ENCODE measurements at regions not wholly inside any gene's neighbourhood (a gene's known extent, or its start where the extent isn't known, plus 50 kb on each side); places are given as distances from the start of the nearest gene placed in this dataset.

DNA sequence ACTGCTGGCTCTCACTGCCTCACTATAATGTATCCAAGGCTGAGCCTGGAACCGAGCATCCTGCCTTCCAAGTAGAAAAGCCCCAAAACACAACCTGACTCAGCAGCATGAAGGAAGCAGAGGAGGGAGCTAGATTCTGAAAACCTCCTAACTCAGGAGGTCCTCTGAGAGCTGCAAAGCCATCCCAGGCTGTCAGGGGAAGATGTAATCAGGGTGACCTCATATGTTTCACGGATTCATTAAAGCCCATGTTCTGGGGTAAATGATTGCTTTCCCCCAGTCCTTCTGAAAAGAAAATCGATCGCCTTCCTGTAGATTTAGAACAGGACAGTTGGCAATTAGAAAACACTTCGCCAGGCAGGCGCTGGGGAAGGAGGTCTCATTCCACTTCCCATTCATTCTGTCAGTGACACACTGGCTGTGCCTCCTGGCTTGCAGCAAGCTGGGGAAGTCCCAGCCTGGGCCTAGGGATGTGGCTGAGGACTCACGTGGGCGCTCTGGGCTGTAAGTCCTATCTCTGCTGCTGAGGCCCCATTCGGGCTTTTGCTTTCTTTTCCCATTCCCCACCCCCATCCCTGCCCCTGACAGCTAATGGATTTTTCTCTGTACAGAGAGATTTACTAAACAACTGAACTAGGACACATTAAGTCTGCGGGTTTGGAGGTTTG is 75.7 kb upstream of the TMEM132E start:
- H3K27me3 Mint-ChIP-seq (ENCODE audit: low read depth, unreplicated experiment): peaks cover 45% of the 10 kb centered on the region
- no peak overlapping the region for H3K4me3 Mint-ChIP-seq (ENCODE audit: unreplicated experiment)
- Histone ChIP-seq H3K36me3 (ENCODE audit: insufficient read depth, low read length) (no peaks in the 10 kb centered on the region), H3K79me2 (ENCODE audit: insufficient read depth, low read length) (no peaks in the 10 kb centered on the region), H2AFZ (ENCODE audit: low read depth, low read length) (no peak overlapping the region), H3K4me3 (ENCODE audit: insufficient read depth, low read depth, low read length) (no peak overlapping the region), H4K20me1 (ENCODE audit: insufficient read depth, low read length) (no peaks in the 10 kb centered on the region), H3K9me3 (ENCODE audit: insufficient read depth, low read depth, low read length) (no peaks in the 10 kb centered on the region), H3K4me1 (ENCODE audit: insufficient read depth, low read length) (no peaks in the 10 kb centered on the region), H3K27me3 (ENCODE audit: insufficient read depth, low read length) (no peaks in the 10 kb centered on the region), H3K9ac (ENCODE audit: low read length) (no peak overlapping the region), H3K27ac (ENCODE audit: low read depth, low read length) (no peak overlapping the region), H3K4me2 (ENCODE audit: low read length) (no peak overlapping the region)
- no peaks in the 10 kb centered on the region for H3K9me3 Mint-ChIP-seq (ENCODE audit: unreplicated experiment)
- H3K27ac Mint-ChIP-seq (ENCODE audit: unreplicated experiment): no peak overlapping the region
- DNase-seq (ENCODE audit: low read depth) (no peak), FAIRE-seq (no peak)
- TF ChIP-seq, protein P1, sequence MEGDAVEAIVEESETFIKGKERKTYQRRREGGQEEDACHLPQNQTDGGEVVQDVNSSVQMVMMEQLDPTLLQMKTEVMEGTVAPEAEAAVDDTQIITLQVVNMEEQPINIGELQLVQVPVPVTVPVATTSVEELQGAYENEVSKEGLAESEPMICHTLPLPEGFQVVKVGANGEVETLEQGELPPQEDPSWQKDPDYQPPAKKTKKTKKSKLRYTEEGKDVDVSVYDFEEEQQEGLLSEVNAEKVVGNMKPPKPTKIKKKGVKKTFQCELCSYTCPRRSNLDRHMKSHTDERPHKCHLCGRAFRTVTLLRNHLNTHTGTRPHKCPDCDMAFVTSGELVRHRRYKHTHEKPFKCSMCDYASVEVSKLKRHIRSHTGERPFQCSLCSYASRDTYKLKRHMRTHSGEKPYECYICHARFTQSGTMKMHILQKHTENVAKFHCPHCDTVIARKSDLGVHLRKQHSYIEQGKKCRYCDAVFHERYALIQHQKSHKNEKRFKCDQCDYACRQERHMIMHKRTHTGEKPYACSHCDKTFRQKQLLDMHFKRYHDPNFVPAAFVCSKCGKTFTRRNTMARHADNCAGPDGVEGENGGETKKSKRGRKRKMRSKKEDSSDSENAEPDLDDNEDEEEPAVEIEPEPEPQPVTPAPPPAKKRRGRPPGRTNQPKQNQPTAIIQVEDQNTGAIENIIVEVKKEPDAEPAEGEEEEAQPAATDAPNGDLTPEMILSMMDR (IDR thresholded peaks at IDR 0.05; ENCODE audit: insufficient read depth, low read depth, low read length): no peak
- no peak for TF ChIP-seq EZH2 (IDR thresholded peaks at IDR 0.05; ENCODE audit: insufficient read depth, low read length)
- no peaks in the 10 kb centered on the region for H3K4me1 Mint-ChIP-seq (ENCODE audit: low read depth, unreplicated experiment)
- no peaks in the 10 kb centered on the region for H3K36me3 Mint-ChIP-seq (ENCODE audit: low read depth, unreplicated experiment)

DNA sequence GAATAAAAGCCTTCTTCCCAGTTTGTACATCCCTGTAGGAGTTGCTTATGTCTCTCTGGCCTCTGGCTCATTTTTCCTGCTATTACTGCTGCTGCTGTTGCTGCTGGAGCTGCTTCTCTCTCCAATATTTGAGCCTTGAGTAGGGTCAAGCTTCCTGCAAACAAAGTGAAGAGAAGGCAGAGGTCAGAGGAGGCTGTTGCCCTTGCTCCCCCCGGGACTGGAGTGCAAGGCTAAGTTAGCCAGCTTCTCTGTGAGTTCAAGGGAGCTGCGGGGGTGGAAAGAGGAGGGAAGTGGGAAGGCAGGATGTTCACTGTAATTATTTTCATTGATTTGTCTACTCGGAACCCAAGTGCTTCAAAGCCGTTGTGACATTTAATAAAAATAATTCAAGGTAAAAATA is 77.0 kb upstream of the TMEM132E start:
- no peak overlapping the region for H3K4me2 ChIP-seq (ENCODE audit: low read length)
- H2AFZ ChIP-seq (ENCODE audit: low read depth, low read length): no peak overlapping the region
- H3K9ac ChIP-seq (ENCODE audit: low read length): no peak overlapping the region
- no peaks in the 10 kb centered on the region for H3K9me3 ChIP-seq (ENCODE audit: insufficient read depth, low read depth, low read length)
- no peak for DNase-seq (ENCODE audit: low read depth)
- no peak overlapping the region for H3K4me3 ChIP-seq (ENCODE audit: insufficient read depth, low read depth, low read length)
- H3K4me3 Mint-ChIP-seq (ENCODE audit: unreplicated experiment): no peak overlapping the region
- peaks cover 40% of the 10 kb centered on the region for H3K27me3 Mint-ChIP-seq (ENCODE audit: low read depth, unreplicated experiment)
- H3K27ac ChIP-seq (ENCODE audit: low read depth, low read length): no peak overlapping the region
- H3K9me3 Mint-ChIP-seq (ENCODE audit: unreplicated experiment): no peaks in the 10 kb centered on the region
- no peaks in the 10 kb centered on the region for H3K36me3 Mint-ChIP-seq (ENCODE audit: low read depth, unreplicated experiment)
- no peak for FAIRE-seq
- no peaks in the 10 kb centered on the region for H3K4me1 ChIP-seq (ENCODE audit: insufficient read depth, low read length)
- no peaks in the 10 kb centered on the region for H4K20me1 ChIP-seq (ENCODE audit: insufficient read depth, low read length)
- no peak overlapping the region for H3K27ac Mint-ChIP-seq (ENCODE audit: unreplicated experiment)
- no peaks in the 10 kb centered on the region for H3K36me3 ChIP-seq (ENCODE audit: insufficient read depth, low read length)
- no peak for TF ChIP-seq EZH2 (IDR thresholded peaks at IDR 0.05; ENCODE audit: insufficient read depth, low read length)
- TF ChIP-seq, protein P1 (IDR thresholded peaks at IDR 0.05; ENCODE audit: insufficient read depth, low read depth, low read length): no peak
- H3K27me3 ChIP-seq (ENCODE audit: insufficient read depth, low read length): no peaks in the 10 kb centered on the region
- H3K4me1 Mint-ChIP-seq (ENCODE audit: low read depth, unreplicated experiment): no peaks in the 10 kb centered on the region
- no peaks in the 10 kb centered on the region for H3K79me2 ChIP-seq (ENCODE audit: insufficient read depth, low read length)

DNA sequence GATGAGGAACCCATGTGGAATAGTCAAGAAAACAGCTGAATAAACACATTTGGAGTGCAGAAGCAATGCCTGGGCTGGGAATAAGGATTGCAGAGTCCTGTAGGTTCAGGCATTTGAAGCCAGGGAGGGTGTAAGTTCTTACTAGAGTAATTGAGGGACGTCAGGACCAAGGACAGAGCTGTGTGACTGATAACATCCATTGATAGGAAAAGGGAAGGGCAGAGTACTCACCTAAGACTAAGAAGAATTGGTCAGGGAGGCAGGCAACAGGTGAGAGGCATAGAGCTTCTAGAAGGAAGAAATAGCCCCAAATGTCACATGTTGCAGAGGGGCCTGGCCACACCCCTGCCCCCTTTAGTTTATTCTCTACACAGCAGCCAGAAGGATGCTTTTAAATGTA is 79.8 kb upstream of the TMEM132E start:
- Mint-ChIP-seq H3K27ac (ENCODE audit: unreplicated experiment) (no peak overlapping the region), H3K9me3 (ENCODE audit: unreplicated experiment) (peaks cover 1% of the 10 kb centered on the region), H3K4me1 (ENCODE audit: low read depth, unreplicated experiment) (no peaks in the 10 kb centered on the region), H3K36me3 (ENCODE audit: low read depth, unreplicated experiment) (no peaks in the 10 kb centered on the region), H3K4me3 (ENCODE audit: unreplicated experiment) (no peak overlapping the region), H3K27me3 (ENCODE audit: low read depth, unreplicated experiment) (peaks cover 46% of the 10 kb centered on the region)
- no peak overlapping the region for H2AFZ ChIP-seq (ENCODE audit: low read depth, low read length)
- H3K27me3 ChIP-seq (ENCODE audit: insufficient read depth, low read length): no peaks in the 10 kb centered on the region
- H3K4me2 ChIP-seq (ENCODE audit: low read length): no peak overlapping the region
- no peak overlapping the region for H3K27ac ChIP-seq (ENCODE audit: low read depth, low read length)
- no peak overlapping the region for H3K9ac ChIP-seq (ENCODE audit: low read length)
- no peak for DNase-seq (ENCODE audit: low read depth)
- H4K20me1 ChIP-seq (ENCODE audit: insufficient read depth, low read length): no peaks in the 10 kb centered on the region
- no peak for FAIRE-seq
- H3K9me3 ChIP-seq (ENCODE audit: insufficient read depth, low read depth, low read length): no peaks in the 10 kb centered on the region
- no peaks in the 10 kb centered on the region for H3K79me2 ChIP-seq (ENCODE audit: insufficient read depth, low read length)
- no peaks in the 10 kb centered on the region for H3K4me1 ChIP-seq (ENCODE audit: insufficient read depth, low read length)
- no peaks in the 10 kb centered on the region for H3K36me3 ChIP-seq (ENCODE audit: insufficient read depth, low read length)
- no peak overlapping the region for H3K4me3 ChIP-seq (ENCODE audit: insufficient read depth, low read depth, low read length)
- TF ChIP-seq, protein P1 (IDR thresholded peaks at IDR 0.05; ENCODE audit: insufficient read depth, low read depth, low read length): no peak
- TF ChIP-seq EZH2 (IDR thresholded peaks at IDR 0.05; ENCODE audit: insufficient read depth, low read length): no peak
